Sigmoid colon (tissue), 4 donors: ENCODE measurements at regions not wholly inside any gene's neighbourhood (a gene's known extent, or its start where the extent isn't known, plus 50 kb on each side); places are given as distances from the start of the nearest gene placed in this dataset.
"Not testable (repeated sequence)": the region's sequence is repeated elsewhere in the genome, so short reads cannot be mapped to it uniquely, and the experiment has no call there.

Experiments used
- EP300 ChIP-seq, 4 donors: sonication (generic); formaldehyde crosslinking; IDR thresholded peaks; one replicate each; pipeline ENCODE4 v1.6.1; 2017; ENCODE audit warnings: antibody characterized with exemption in 4 of 4
- POLR2A ChIP-seq, 2 donors: fragments of 450-650 bp; IDR thresholded peaks; one replicate each; pipeline ENCODE4 v1.6.1; 2016; ENCODE audit warnings: antibody characterized with exemption in 2 of 2, mild to moderate bottlenecking in 2 of 2, moderate library complexity in 2 of 2
- TF ChIP-seq, protein P1 (sequence below), 4 experiments: fragments of 450-650 bp in 3 of 4; fragments of 200-600 bp in 1 of 4; IDR thresholded peaks; one replicate each; pipeline ENCODE4 v1.5.1; 2016 to 2019; ENCODE audit warnings: antibody characterized with exemption in 4 of 4, mild to moderate bottlenecking in 3 of 4, moderate library complexity in 2 of 4

GRCh38 chr6:82475106-82475505 is 111.5 kb downstream of the TPBG start:
- not testable (repeated sequence) for TF ChIP-seq EP300, POLR2A (IDR thresholded peaks at IDR 0.05)
- TF ChIP-seq, protein P1, sequence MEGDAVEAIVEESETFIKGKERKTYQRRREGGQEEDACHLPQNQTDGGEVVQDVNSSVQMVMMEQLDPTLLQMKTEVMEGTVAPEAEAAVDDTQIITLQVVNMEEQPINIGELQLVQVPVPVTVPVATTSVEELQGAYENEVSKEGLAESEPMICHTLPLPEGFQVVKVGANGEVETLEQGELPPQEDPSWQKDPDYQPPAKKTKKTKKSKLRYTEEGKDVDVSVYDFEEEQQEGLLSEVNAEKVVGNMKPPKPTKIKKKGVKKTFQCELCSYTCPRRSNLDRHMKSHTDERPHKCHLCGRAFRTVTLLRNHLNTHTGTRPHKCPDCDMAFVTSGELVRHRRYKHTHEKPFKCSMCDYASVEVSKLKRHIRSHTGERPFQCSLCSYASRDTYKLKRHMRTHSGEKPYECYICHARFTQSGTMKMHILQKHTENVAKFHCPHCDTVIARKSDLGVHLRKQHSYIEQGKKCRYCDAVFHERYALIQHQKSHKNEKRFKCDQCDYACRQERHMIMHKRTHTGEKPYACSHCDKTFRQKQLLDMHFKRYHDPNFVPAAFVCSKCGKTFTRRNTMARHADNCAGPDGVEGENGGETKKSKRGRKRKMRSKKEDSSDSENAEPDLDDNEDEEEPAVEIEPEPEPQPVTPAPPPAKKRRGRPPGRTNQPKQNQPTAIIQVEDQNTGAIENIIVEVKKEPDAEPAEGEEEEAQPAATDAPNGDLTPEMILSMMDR (IDR thresholded peaks at IDR 0.05): not testable (repeated sequence)
